ENCODE measurements at regions not wholly inside any gene's neighbourhood (a gene's known extent, or its start where the extent isn't known, plus 50 kb on each side); places are given as distances from the start of the nearest gene placed in this dataset.
"Not testable (repeated sequence)": the region's sequence is repeated elsewhere in the genome, so short reads cannot be mapped to it uniquely, and the experiment has no call there.

DNA sequence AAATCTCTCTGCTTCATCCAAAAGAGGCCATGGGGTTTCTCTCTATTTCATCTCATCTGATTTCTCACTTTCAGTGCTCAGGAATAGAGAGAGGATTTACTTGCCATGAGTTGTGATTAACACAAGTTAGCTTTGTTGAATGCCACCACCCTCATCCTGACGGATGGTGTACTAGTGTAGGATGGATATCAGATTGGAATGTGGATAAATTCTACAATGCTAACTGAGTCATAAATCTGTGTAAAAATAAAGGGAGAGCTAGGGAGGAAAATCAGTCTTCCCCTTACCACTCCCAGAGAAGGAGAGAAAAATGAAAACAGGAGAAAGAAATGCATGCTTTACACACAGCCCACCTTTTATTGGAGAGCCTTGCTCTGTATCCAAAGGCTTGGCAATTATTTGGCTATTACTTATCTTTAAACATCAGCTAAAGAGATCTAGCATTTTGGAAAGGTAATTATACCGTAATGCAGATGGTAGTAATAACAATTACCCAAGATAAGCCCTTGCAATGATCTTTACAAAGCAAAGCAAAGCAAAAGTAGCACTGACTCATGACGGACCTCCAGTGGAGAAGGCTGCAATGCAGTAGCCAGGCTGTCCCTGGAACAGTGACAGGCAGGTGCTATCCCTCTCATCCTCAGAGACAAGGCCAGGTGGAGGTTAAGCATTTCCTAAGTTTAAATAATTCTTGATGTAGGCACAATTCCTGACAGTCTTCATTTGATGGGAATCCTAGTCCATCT is 306.3 kb upstream of the PPARGC1A start:
- peak in 1 of 2 experiments; percentile 37 for DNase-seq

DNA sequence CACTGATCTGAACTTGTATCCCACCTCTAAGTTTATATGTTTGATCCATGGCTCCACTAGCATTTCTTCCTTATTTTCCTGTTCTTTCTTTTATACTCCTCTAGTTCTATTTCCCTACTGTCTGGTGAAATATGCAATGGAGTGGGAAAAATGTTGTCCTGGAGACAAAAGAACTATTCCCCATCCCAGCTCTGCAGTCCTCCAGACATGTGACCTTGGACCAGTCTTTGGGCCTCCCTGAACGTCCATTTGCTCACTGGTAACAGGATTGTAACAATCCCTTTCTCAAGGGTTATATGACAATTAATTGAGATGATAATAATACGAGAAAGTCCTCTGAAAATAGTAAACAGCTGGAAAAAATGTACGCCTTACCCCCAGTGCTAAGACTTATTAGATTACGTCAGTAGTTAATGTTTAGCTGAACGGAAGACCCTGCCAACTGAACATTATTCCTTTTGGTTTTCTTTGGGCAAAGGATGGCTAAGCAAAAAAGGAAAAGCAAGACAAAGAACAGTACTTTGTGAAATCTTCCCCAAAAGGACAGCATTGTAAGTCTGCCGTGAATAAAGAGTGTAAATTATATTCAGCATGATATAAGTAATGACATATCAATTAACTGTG is 302.3 kb upstream of the PPARGC1A start:
- no peak for DNase-seq

GRCh38 chr4:24190761-24191695 is 301.2 kb upstream of the PPARGC1A start:
- DNase-seq = no peak

- no peak for DNase-seq
These were observed 298.6 kb upstream of the PPARGC1A start for GRCh38 chr4:24188459-24188858.

DNA sequence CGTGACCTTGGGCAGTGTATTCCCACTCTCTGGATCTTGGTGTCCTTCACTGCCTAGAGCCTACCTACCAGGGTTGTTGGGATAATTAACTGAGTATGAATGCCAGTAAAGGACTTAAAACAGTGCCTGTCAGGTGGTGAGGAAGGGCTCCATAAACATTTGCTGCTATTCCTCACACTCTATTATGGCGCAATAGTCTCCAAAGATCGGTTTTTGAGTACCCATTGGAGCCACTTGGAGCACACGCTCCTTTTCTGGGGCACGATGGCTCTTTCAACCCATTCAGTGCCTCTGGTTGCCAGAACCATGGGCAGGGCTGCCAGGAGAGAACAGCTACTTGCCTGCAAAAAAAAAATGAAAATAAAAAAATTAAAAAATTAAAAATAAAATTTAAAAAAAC is 296.6 kb upstream of the PPARGC1A start:
- no peak for DNase-seq

GRCh38 chr4:24181005-24181404 is 291.2 kb upstream of the PPARGC1A start:
- DNase-seq = no peak

- no peak for DNase-seq
These were observed 290.7 kb upstream of the PPARGC1A start for GRCh38 chr4:24180586-24180985.

- DNase-seq = no peak
These were observed 289.5 kb upstream of the PPARGC1A start for GRCh38 chr4:24179201-24179840.

GRCh38 chr4:24177443-24177842 is 287.6 kb upstream of the PPARGC1A start:
- DNase-seq = not testable (repeated sequence)

GRCh38 chr4:24175707-24176106 is 285.9 kb upstream of the PPARGC1A start:
- DNase-seq = no peak

- no peak for DNase-seq
These were observed 284.8 kb upstream of the PPARGC1A start for GRCh38 chr4:24174602-24175001.

DNA sequence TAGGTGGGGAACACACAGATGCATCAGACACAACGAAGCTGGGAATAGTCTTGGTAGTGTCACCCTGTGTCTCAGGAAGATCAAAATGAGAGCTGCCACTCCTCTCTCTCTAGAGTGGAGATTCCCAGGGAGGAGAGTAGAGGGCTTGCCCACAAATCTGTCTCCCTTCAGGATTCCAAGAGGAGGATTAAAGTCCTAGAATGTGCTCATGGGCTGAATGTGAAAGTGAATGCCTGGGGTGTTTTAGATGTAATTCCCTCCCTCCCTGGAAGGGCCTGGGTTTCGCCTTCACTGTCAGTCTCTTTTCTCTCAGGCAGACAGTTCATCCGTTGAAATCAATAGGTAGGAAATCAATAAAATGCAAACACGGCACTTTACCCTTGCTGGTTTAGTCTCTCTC is 282.6 kb upstream of the PPARGC1A start:
- no peak for DNase-seq

DNA sequence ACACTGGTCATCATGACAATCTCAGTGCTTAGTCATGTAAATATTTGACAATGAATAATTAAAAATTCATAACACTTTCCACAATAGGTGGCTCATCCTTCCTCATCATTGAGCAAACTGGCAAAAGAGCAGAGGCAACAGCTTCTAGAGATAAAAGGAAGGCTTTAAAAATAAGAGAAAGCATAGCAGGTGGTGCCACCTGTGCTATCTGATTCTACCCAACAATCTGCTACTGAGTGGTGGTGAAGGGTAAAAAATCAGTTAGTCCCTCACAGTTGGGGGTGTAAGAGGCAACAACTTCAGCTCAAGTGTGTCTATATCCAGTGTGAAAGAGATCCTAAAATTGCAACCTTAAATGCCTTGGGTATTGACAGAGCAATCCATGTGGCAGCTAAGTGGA is 280.1 kb upstream of the PPARGC1A start:
- DNase-seq = peak; percentile 61 to 88

GRCh38 chr4:24168658-24169057 is 278.8 kb upstream of the PPARGC1A start:
- DNase-seq = no peak

DNA sequence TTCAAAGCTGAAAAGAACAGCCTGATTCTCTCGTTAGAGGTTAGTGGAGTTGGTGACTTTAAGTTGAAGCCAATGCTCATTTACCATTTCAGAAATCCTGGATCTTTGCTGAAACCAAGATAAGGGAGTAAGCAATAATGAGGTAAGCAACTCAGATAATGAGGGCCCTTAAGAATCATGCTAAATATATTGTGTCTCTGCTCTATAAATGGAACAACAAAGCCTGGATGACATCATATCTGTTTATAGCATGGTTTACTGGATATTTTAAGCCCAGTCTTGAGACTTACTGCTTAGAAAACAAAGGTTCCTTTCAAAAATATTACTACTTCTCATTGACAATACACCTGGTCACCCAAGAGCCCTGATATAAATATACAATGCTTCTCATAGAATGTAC is 276.7 kb upstream of the PPARGC1A start:
- no peak for DNase-seq

DNA sequence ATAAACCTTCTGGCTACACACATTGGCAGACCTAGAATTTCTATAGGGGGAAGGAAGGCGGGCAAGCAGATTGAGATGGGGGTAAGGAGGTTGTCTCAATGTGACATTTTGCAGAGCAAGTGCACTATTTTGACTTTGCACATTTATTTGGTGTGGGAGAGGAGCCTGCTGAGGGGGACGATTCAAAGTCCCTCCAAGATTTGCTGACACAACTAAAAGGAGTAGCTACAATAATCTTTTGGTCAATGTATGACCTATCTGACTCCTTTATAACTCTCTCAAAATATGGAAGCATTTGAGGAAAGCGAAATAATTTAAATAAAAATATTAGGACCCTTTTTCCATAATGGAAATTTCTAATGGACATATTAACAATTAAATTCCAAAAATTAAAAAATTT is 274.9 kb upstream of the PPARGC1A start:
- DNase-seq = no peak

- no peak for DNase-seq
These were observed 274.3 kb upstream of the PPARGC1A start for GRCh38 chr4:24164054-24164693.

- no peak for DNase-seq
These were observed 273.5 kb upstream of the PPARGC1A start for GRCh38 chr4:24163314-24163713.

DNA sequence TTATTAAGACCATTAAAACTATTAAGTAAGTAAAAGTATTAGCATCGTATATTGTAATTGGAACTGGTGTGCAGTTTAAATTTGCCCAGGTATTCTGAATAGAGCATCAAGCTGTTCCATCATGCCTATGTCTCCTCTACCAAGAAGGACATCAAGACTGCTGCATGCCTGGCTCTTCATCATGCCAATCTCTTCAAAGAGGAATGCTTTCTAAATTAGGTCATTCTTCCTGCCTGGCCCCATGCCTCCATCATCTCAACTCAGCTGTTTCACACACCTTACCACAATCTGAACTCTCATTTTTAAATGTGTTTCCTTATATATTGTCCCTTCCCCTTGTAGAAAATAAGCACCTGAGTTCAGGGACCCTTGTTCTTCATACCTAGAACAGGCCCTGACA is 270.5 kb upstream of the PPARGC1A start:
- DNase-seq = no peak

DNA sequence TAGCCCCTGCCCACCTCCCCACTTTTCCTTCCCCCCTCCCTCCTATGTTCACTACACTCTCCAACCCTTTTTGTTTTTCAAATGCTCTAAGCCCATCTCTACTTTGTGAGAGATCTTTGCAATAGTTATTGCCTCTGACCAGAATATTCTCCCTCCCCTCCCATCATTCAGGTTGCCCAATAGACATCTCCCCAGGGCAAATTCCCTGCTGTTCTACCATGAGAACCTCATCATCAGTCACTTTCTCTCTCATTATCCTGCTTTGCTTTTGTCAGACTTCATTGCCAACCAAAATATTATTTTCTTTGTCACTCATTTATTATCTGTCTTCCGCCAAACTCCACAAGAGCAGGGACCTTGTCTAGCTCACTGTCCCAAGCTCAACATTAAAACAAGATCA is 268.2 kb upstream of the PPARGC1A start:
- DNase-seq = no peak

DNA sequence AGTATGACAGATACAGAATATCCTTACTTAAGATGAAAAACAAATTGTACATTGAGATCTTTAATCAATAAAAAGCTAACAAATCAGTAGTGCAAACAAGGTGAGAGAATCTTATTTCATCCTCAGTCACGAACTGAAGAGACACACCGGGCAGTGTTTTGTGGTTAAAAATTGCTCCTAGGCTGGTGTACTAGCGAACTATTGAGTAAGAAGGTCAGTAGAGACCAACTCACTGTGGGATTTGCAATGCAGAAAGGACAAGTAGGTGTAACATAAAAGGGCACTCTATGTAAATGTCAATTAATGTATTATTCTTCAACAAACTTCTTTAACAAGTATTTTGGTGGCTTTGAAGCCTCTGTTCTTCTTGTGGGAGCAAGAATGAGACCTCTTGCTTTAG is 260.2 kb upstream of the PPARGC1A start:
- DNase-seq = no peak

DNA sequence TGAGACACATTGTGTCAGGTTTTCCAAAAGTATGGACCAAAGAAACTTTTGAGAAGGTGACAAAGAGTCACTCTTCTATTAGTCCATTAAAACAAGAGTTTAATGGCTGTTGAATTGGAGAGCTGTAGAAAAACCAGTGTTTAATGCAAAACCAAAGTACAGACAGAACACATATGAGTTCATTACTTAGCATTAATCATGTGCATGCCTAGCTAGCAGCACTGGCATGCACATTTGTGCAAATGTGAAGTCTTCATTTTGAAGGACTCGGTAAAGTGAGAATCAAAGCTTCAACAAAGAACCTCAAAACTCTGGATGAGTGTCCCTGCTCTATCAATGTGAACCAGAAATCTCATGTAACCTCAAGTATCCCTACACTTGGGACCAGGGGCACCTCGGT is 256.3 kb upstream of the PPARGC1A start:
- no peak for DNase-seq

GRCh38 chr4:24145591-24145990 is 255.7 kb upstream of the PPARGC1A start:
- no peak for DNase-seq

Data from NCI-H2081 (cell line).